GM12892 (cell line): ENCODE measurements at regions not wholly inside any gene's neighbourhood (a gene's known extent, or its start where the extent isn't known, plus 50 kb on each side); places are given as distances from the start of the nearest gene placed in this dataset.

ENCODE experiments used
- POLR2A ChIP-seq: IDR thresholded peaks from 2 replicates; pipeline ENCODE4 v1.6.1; 2011; ENCODE audit warnings: low read depth, low read length, control low read depth
- POLR2AphosphoS5 ChIP-seq: IDR thresholded peaks from 2 replicates; pipeline ENCODE4 v1.6.1; 2011; ENCODE audit warnings: low read depth, low read length, control low read depth
- TAF1 ChIP-seq: IDR thresholded peaks from 2 replicates; pipeline ENCODE4 v1.6.1; 2011; ENCODE audit warnings: low read depth, mild to moderate bottlenecking, control low read depth, low read length, borderline replicate concordance

DNA sequence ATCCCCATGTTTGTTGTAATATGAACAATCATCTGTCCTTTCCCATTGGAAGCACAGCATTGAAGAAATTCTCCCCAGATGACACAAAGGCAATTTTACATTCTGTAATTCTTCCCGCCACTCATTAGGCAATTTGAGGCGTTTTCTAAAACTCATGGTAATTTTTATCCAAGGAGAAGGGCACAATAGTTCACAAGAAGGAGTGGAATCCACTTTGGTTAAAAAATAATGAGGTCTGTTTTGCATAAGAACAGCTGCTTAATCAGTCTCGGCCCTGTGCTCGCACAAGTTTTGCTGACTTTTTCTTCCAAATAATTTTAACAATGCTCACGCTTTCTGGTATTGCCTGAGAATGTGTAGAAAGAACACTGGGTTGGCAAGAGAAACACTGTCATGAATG is 94.0 kb downstream of the CAVIN4 start:
- TF ChIP-seq POLR2AphosphoS5 (no peak), TAF1 (no peak), POLR2A (no peak)
